H1 (cell line): ENCODE measurements at regions not wholly inside any gene's neighbourhood (a gene's known extent, or its start where the extent isn't known, plus 50 kb on each side); places are given as distances from the start of the nearest gene placed in this dataset.
A peak's percentile ranks its signal among the peaks of the same experiment; 100 is the strongest.

Experiments
- CTCF ChIA-PET: fragments of 300-600 bp; sonication (Branson Sonifier 250); formaldehyde crosslinking; loops from one replicate; lab custom pipeline; 2021; ENCODE audit not compliant: partially characterized antibody; lab: Charles Lee
- POLR2A ChIA-PET: fragments of 300-600 bp; sonication (Branson Sonifier 250); formaldehyde crosslinking; loops from one replicate; lab custom pipeline; 2021; ENCODE audit warnings: inconsistent platforms; ENCODE audit not compliant: partially characterized antibody; lab: Charles Lee
- DNase-seq, 2 experiments: peaks; one replicate each; pipeline versions ENCODE4 v3.0.0 to v3.0.0-alpha.2; 2010 to 2022; ENCODE audit warnings: low spot score in 2 of 2, low read depth in 1 of 2, mixed read lengths in 1 of 2
- FAIRE-seq: peaks from 2 replicates; lab custom pipeline; 2011; peaks lifted over from hg19 to GRCh38; lab: Jason Lieb, UNC
- H2AFZ ChIP-seq: 2 replicates; pipeline ENCODE4 v1.8.1; 2012; ENCODE audit warnings: low read length, inconsistent platforms
- H2AK5ac ChIP-seq: 2 replicates; pipeline ENCODE4 v1.6.1; 2013; ENCODE audit warnings: low read depth, low read length
- H2BK120ac ChIP-seq: replicated peaks from 2 replicates; pipeline ENCODE3; 2013; ENCODE audit warnings: low read depth, low read length, inconsistent platforms
- H2BK12ac ChIP-seq: 2 replicates; pipeline ENCODE4 v1.6.1; 2013; ENCODE audit warnings: low read depth, low read length
- H2BK15ac ChIP-seq: 2 replicates; pipeline ENCODE4 v1.6.1; 2013; ENCODE audit warnings: low read length
- H2BK20ac ChIP-seq: 2 replicates; pipeline ENCODE4 v1.6.1; 2013; ENCODE audit warnings: low read length
- H2BK5ac ChIP-seq: 2 replicates; pipeline ENCODE4 v1.6.1; 2013; ENCODE audit warnings: low read depth, low read length
- H3K14ac ChIP-seq: 2 replicates; pipeline ENCODE4 v1.6.1; 2013; ENCODE audit warnings: inconsistent platforms; ENCODE audit not compliant: insufficient read length
- H3K18ac ChIP-seq: 2 replicates; pipeline ENCODE4 v1.6.1; 2013; ENCODE audit warnings: low read length; ENCODE audit errors: extremely low read depth
- H3K23ac ChIP-seq: 2 replicates; pipeline ENCODE4 v1.6.1; 2013; ENCODE audit warnings: inconsistent platforms; ENCODE audit not compliant: insufficient read length
- H3K23me2 ChIP-seq: 2 replicates; pipeline ENCODE4 v1.6.1; 2013; ENCODE audit warnings: low read depth, low read length
- H3K27ac ChIP-seq: 2 replicates; pipeline ENCODE4 v1.6.1; 2011; ENCODE audit warnings: low read depth, low read length, inconsistent platforms
- H3K27me3 ChIP-seq, 4 experiments: replicated peaks in 1 of 4; 1 replicate in 1 of 4; 2 replicates in 3 of 4; pipeline versions ENCODE4 v1.6.1 to v1.8.1; 2011 to 2013; ENCODE audit warnings: low read length in 3 of 4, mild to moderate bottlenecking in 3 of 4, inconsistent platforms in 2 of 4, mixed read lengths in 2 of 4, moderate library complexity in 1 of 4; ENCODE audit not compliant: control insufficient read depth in 3 of 4, insufficient read depth in 3 of 4; ENCODE audit errors: extremely low read depth in 1 of 4
- H3K36me3 ChIP-seq, 4 experiments: 2 replicates each; pipeline versions ENCODE4 v1.6.1 to v1.8.1; 2011 to 2013; ENCODE audit warnings: mild to moderate bottlenecking in 4 of 4, low read length in 3 of 4, moderate library complexity in 2 of 4, control low read depth in 1 of 4, inconsistent platforms in 1 of 4; ENCODE audit not compliant: insufficient read depth in 4 of 4, control insufficient read depth in 2 of 4
- H3K4ac ChIP-seq: replicated peaks from 2 replicates; pipeline ENCODE3; 2013; ENCODE audit warnings: low read length, low read depth, mixed read lengths, inconsistent platforms; ENCODE audit not compliant: insufficient read length
- H3K4me1 ChIP-seq, 4 experiments: replicated peaks in 1 of 4; 1 replicate in 1 of 4; 2 replicates in 3 of 4; pipeline versions ENCODE4 v1.6.1 to v1.8.1; 2011 to 2013; ENCODE audit warnings: low read length in 3 of 4, inconsistent platforms in 2 of 4, mixed read lengths in 1 of 4; ENCODE audit not compliant: insufficient read depth in 4 of 4, control insufficient read depth in 3 of 4
- H3K4me2 ChIP-seq, 2 experiments: 2 replicates each; pipeline versions ENCODE4 v1.6.1 to v1.8.1; 2011 to 2013; ENCODE audit warnings: low read depth in 2 of 2, low read length in 2 of 2, control low read depth in 1 of 2, inconsistent platforms in 1 of 2, mild to moderate bottlenecking in 1 of 2; ENCODE audit not compliant: insufficient read depth in 1 of 2
- H3K4me3 ChIP-seq, 4 experiments: fragments of 200-600, 300-600 bp in 1 of 4; sonication (generic), shearing (Covaris generic), sonication (Bioruptor Twin) in 1 of 4; 2 replicates each; pipeline versions ENCODE4 v1.5.1 to v1.8.1; 2011 to 2016; ENCODE audit warnings: low read length in 4 of 4, low read depth in 3 of 4, control low read depth in 2 of 4, inconsistent platforms in 2 of 4, mild to moderate bottlenecking in 2 of 4, mixed read lengths in 1 of 4, moderate library complexity in 1 of 4; ENCODE audit not compliant: insufficient read depth in 2 of 4; ENCODE audit errors: extremely low read depth in 1 of 4
- H3K56ac ChIP-seq: replicated peaks from 2 replicates; pipeline ENCODE3; 2013; ENCODE audit warnings: low read depth, mild to moderate bottlenecking, mixed read lengths, low read length, inconsistent platforms; ENCODE audit not compliant: insufficient read length
- H3K79me1 ChIP-seq: 2 replicates; pipeline ENCODE4 v1.6.1; 2013; ENCODE audit warnings: low read depth, low read length, control low read depth
- H3K79me2 ChIP-seq, 2 experiments: 2 replicates each; pipeline versions ENCODE4 v1.6.1 to v1.8.1; 2012 to 2013; ENCODE audit warnings: low read length in 2 of 2, mild to moderate bottlenecking in 2 of 2, inconsistent platforms in 1 of 2; ENCODE audit not compliant: insufficient read depth in 2 of 2, control insufficient read depth in 1 of 2
- H3K9ac ChIP-seq, 4 experiments: replicated peaks in 1 of 4; 1 replicate in 1 of 4; 2 replicates in 3 of 4; pipeline versions ENCODE4 v1.6.1 to v1.8.1; 2011 to 2013; ENCODE audit warnings: low read depth in 3 of 4, low read length in 3 of 4, control low read depth in 2 of 4, mild to moderate bottlenecking in 2 of 4, moderate library complexity in 2 of 4, inconsistent platforms in 1 of 4; ENCODE audit errors: extremely low read depth in 1 of 4
- H3K9me3 ChIP-seq, 2 experiments: 2 replicates each; pipeline versions ENCODE4 v1.6.1 to v1.8.1; 2012 to 2013; ENCODE audit warnings: mild to moderate bottlenecking in 2 of 2, moderate library complexity in 2 of 2, control low read depth in 1 of 2, inconsistent platforms in 1 of 2, low read depth in 1 of 2, low read length in 1 of 2, mixed read lengths in 1 of 2; ENCODE audit not compliant: insufficient read depth in 2 of 2
- H4K20me1 ChIP-seq, 2 experiments: replicated peaks in 1 of 2; 2 replicates each; pipeline versions ENCODE3 to v1.8.1; 2011 to 2013; ENCODE audit warnings: inconsistent platforms in 2 of 2, low read length in 2 of 2, mild to moderate bottlenecking in 1 of 2; ENCODE audit not compliant: insufficient read depth in 2 of 2, control insufficient read depth in 1 of 2
- H4K5ac ChIP-seq: 2 replicates; pipeline ENCODE4 v1.6.1; 2013; ENCODE audit warnings: low read length, low read depth, mixed read lengths, inconsistent platforms; ENCODE audit not compliant: insufficient read length
- H4K8ac ChIP-seq: 2 replicates; pipeline ENCODE4 v1.8.0; 2013; ENCODE audit warnings: mild to moderate bottlenecking, moderate library complexity, low read length, inconsistent platforms; ENCODE audit not compliant: insufficient read depth; ENCODE audit errors: extremely low read depth
- H4K91ac ChIP-seq: replicated peaks from 2 replicates; pipeline ENCODE3; 2013; ENCODE audit warnings: low read length, mixed read lengths, inconsistent platforms; ENCODE audit not compliant: insufficient read length
- FOSL1 ChIP-seq: IDR thresholded peaks from 2 replicates; pipeline ENCODE4 v1.6.1; 2011; ENCODE audit warnings: mild to moderate bottlenecking, low read depth, low read length, moderate library complexity; ENCODE audit not compliant: insufficient read depth
- POU5F1 ChIP-seq: IDR thresholded peaks from 2 replicates; pipeline ENCODE4 v1.6.1; 2011; ENCODE audit warnings: low read depth, mild to moderate bottlenecking, low read length, moderate library complexity
- TBP ChIP-seq: IDR thresholded peaks from 2 replicates; pipeline ENCODE4 v1.6.1; 2011; ENCODE audit warnings: low read depth, low read length, improper control_type of control experiment
- TCF12 ChIP-seq: IDR thresholded peaks from 2 replicates; pipeline ENCODE4 v1.6.1; 2011; ENCODE audit warnings: low read depth, mild to moderate bottlenecking, low read length
- WGBS, 2 experiments: shearing (Covaris generic) in 1 of 2; methylation state at CpG; one replicate each; pipeline versions ENCODE4 v1.1.6 to v1.1.7; 2013 to 2015; ENCODE audit warnings: low lambda C conversion rate in 2 of 2, mixed read lengths in 2 of 2, inconsistent platforms in 1 of 2, low coverage in 1 of 2, missing lambda C conversion rate in 1 of 2; ENCODE audit not compliant: insufficient replicate concordance in 2 of 2, insufficient coverage in 1 of 2, insufficient read length in 1 of 2; ENCODE audit errors: extremely low coverage in 1 of 2, missing lambda C conversion rate in 1 of 2; 5-methylcytosine and 5-hydroxymethylcytosine counted together

DNA sequence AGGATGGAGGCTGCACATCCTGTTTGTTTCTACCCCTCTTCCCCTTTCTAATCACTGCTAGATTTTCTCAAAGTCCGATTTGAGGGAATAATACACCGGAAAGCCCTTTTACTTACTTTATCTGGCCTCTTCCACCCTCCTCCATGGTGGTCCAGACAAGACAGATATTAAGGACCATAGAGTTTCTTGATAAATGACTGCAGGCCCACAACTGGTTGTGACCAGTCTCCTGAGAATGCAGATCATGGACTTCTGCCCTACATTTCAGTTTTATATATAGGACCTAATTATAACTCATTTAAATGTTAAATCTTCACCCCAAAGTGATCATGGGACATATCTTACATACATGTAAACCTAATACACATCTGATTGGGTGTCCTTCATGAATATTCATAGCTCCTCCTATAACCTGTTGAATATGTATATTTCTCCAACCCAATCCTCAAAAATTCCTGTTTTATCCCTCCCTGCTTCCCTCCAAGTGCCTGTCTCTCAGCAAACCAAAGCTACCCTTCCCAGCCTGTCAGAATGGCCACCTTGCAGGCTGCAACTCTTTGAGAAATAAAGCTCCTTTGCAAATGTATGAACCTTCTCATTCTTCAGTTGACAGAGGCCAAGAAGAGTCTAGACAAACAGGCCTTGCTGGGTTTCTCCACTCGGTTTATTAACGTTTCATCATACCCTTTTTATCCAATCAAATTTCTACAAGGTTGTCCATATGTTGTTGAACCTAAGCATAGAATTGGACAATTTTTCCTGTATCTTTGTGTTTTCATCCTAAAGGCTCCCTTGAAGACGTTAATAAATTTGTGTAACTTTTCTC, 133.1 kb downstream of the HFE start:
- FAIRE-seq: no peak
- Histone ChIP-seq H3K9me3 (no peaks in the 10 kb centered on the region), H2BK120ac (peak overlapping the region; percentile 76), H2BK5ac (peak overlapping the region; percentile 75; the same call in 1 of the 2 replicates), H3K79me1 (no peaks in the 10 kb centered on the region), H3K4me1 (peaks cover 0 to 3% (median 1%) of the 10 kb centered on the region in 4 experiments; a peak in 5 of 7 replicates), H3K27ac (no peak overlapping the region), H4K8ac (no peak overlapping the region), H2BK20ac (peak overlapping the region; percentile 35; the same call in 1 of the 2 replicates), H2AFZ (no peak overlapping the region), H2BK12ac (peak overlapping the region; percentile 28), H3K4me2 (peak overlapping the region; percentile 3 to 8; a peak in 2 of 4 replicates), H3K9ac (no peak overlapping the region), H4K91ac (no peak overlapping the region), H2AK5ac (no peak overlapping the region), H3K23ac (no peak overlapping the region), H3K14ac (no peak overlapping the region), H3K56ac (no peak overlapping the region), H3K23me2 (peaks cover 14% of the 10 kb centered on the region), H3K79me2 (no peaks in the 10 kb centered on the region), H3K4ac (no peak overlapping the region), H3K4me3 (no peak overlapping the region), H3K36me3 (no peaks in the 10 kb centered on the region), H2BK15ac (no peak overlapping the region), H4K5ac (no peak overlapping the region), H3K18ac (no peak overlapping the region), H3K27me3 (no peaks in the 10 kb centered on the region), H4K20me1 (peaks cover 0 to under 1% of the 10 kb centered on the region in 2 experiments)
- no peak for DNase-seq
- POLR2A ChIA-PET: interaction anchor here (0.7 to 40.4 kb wide), 20 partner anchors 8 to 1651 kb away, joined by 3 to 2731 read pairs (median 4); a partner anchor contains a TSS
- no peak for TF ChIP-seq TCF12
- TF ChIP-seq POU5F1: 0 out of 2 replicates have a peak, but pooled peaks have one; percentile 4
- peak; percentile 35; the same call in 1 of the 2 replicates for TF ChIP-seq TBP
- TF ChIP-seq FOSL1: no peak
- WGBS, 2 experiments: 77% methylated on average over 5 of the region's 5 CpGs; no CpG with 5 or more reads in 1 of the 2 experiments
- CTCF ChIA-PET: interaction anchor here (0.6 to 1.1 kb wide), 2 partner anchors 13 to 39 kb away, joined by 3 read pairs; no protein-coding TSS in a partner anchor
